ENCODE measurements at regions not wholly inside any gene's neighbourhood (a gene's known extent, or its start where the extent isn't known, plus 50 kb on each side); places are given as distances from the start of the nearest gene placed in this dataset.

DNA sequence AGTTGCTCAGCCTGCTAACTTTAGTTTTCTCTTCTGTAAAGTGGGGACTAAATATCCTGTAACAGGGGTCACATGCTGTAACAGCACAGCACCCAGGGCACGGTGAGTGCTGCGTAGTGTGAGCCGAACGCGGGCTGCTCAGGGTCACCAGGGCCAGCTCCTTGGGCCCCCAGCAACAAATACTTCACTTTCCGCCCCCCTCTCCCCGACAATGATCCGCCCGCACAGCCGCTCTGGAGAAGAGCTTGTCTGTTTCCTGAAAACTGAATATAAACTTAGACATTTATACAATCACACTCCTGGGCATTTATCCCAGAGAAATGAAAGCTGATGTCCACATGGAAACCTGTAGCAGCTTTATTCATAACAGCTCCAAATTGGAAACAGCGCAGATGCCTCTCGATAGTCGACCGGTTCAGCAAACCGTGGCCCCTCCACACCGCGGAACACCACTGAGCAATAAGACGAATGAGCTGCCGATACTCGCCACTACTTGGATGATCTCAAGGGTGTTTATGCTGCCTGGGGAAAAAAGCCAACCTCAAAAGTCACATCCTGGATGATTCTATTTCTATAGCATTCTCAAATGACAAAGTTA is 267.2 kb downstream of the PARN start:
- TF ChIP-seq, protein P1, sequence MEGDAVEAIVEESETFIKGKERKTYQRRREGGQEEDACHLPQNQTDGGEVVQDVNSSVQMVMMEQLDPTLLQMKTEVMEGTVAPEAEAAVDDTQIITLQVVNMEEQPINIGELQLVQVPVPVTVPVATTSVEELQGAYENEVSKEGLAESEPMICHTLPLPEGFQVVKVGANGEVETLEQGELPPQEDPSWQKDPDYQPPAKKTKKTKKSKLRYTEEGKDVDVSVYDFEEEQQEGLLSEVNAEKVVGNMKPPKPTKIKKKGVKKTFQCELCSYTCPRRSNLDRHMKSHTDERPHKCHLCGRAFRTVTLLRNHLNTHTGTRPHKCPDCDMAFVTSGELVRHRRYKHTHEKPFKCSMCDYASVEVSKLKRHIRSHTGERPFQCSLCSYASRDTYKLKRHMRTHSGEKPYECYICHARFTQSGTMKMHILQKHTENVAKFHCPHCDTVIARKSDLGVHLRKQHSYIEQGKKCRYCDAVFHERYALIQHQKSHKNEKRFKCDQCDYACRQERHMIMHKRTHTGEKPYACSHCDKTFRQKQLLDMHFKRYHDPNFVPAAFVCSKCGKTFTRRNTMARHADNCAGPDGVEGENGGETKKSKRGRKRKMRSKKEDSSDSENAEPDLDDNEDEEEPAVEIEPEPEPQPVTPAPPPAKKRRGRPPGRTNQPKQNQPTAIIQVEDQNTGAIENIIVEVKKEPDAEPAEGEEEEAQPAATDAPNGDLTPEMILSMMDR (IDR thresholded peaks at IDR 0.05; ENCODE audit: low read length, missing control alignments), result no peak
- peak overlapping the region; percentile 34 for H3K4me3 ChIP-seq (replicated peaks; ENCODE audit: low read depth, low read length)
- peak; percentile 11 for DNase-seq (ENCODE audit: low read depth)

DNA sequence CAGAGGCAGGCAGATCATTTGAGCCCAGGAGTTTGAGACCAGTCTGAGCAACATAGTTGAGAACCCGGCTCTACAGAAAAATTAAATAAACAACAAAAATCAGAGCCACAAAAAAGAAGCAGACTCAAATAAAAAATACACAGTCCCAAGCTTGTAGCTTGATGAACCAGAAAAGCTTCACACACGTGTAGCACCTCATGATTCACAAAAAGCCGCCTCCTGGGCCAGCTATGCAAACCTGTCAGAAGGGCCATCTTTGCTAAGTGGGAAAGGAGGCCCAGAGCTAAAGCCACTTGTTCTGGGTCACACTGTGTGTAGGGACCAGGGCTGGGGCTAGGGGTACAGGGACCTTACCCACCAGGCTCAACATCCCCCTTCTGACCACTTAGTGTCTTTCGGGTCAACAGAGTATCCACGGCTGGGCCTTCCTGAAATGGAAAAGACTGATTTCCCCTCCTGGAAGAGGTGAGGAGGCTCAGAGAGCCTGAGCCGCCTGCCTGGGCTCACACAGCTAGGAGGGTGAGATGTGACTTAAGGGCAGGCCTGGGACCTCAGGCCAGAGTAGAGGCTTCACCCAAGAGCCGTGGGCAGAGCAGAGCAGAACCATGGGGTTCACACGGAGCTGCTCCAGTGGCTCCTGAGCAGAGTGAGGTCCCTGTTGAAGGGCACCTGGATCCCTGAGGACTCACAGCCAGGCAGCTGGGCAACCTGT is 269.6 kb downstream of the PARN start:
- no peak overlapping the region for H3K4me3 ChIP-seq (replicated peaks; ENCODE audit: low read depth, low read length)
- DNase-seq (ENCODE audit: low read depth), result no peak
- TF ChIP-seq, protein P1 (IDR thresholded peaks at IDR 0.05; ENCODE audit: low read length, missing control alignments), result no peak

DNA sequence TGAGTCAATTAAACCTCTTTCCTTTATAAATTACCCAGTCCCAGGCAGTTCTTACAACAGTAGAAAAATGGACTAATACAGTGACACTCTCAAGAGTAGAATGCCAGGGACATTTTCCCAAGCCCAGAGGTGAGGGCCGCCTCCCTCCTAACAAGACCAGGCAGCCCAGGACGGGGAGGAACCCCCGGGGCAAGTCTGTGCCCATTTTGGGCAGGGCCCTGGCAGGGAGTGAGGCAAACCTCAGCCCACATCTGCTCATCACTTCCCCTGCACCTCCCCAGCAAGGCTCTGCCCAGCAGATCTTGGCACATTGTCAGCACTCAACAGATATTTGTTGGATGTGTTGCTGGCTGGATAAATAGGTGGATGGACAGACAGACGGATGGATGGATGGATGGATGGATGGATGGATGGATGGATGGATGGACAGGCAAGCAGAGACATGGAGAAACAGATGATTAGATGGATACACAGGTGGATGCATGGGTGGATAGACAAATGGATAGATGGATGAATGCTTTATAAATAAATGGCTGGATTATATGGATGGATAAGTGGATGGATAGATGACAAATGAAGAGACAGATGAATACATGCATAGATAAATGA is 271.3 kb downstream of the PARN start:
- TF ChIP-seq, protein P1 (IDR thresholded peaks at IDR 0.05; ENCODE audit: low read length, missing control alignments), result no peak
- no peak for DNase-seq (ENCODE audit: low read depth)

DNA sequence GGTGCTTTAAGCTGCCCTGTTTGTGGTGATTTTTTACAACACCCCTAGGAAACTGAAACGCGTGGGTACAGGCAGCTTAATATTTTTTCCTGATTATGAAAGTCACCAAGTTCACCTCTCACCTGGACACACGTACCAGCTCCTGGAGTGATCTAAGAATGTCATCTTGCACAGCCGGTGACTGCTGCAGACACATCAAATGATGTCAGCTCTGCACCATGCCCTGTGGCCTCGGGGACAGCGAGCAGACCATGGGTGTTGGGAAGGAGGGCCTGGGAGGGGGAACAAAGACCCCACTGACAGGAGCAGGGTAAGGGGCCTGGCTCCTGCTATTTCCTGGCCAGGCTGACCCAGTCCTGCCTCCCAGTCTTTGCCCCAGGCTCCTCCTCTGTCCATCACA is 272.7 kb downstream of the PARN start:
- TF ChIP-seq, protein P1 (IDR thresholded peaks at IDR 0.05; ENCODE audit: low read length, missing control alignments), result no peak
- DNase-seq (ENCODE audit: low read depth), result no peak
- no peak overlapping the region for H3K4me3 ChIP-seq (replicated peaks; ENCODE audit: low read depth, low read length)

More for the DNA sequence above, 271.3 kb downstream of the PARN start:
- H3K4me3 ChIP-seq (replicated peaks; ENCODE audit: low read depth, low read length), result no peak overlapping the region

- H3K4me3 ChIP-seq (replicated peaks; ENCODE audit: low read depth, low read length), result no peak overlapping the region
- no peak for DNase-seq (ENCODE audit: low read depth)
- TF ChIP-seq, protein P1 (IDR thresholded peaks at IDR 0.05; ENCODE audit: low read length, missing control alignments), result no peak
These were observed 274.0 kb downstream of the PARN start for GRCh38 chr16:14356064-14356463.

DNA sequence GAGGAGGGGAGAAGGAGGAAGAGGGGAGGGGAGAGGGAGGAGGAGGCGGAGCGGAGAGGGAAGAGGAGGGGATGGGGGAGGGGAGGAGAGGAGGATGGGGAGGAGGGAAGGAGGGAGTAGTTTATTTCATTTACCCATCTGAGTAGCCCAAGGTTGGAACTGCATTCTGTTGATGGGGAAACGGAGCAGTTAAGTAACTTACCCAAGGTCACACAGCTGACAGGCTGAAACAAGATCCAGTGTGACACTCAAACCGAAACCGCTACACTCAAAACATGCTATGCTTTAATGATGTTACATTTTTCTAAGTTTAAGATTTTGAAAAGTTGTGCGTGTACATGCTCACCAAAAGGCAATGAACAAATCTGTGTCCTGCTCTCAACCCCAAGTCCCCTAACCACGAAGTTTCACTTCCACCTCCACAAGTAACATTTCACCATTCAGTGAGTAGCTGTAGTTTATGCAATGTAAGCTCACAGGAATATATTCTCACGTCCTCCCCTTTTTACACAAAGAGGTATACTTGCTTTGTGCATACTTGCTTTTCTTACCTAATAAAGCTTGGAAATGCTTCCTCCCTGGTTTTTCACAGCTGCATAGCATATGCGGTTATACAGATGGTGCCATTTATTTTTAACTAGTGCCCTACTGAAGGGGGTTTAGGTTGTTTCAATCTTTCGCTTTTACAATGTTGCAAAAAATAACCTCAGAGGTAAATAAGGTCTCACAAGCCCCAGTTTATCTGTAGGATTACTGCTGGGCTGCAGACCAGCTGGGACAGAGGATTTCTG is 275.3 kb downstream of the PARN start:
- no peak overlapping the region for H3K4me3 ChIP-seq (replicated peaks; ENCODE audit: low read depth, low read length)
- peak; percentile 6 for DNase-seq (ENCODE audit: low read depth)
- TF ChIP-seq, protein P1 (IDR thresholded peaks at IDR 0.05; ENCODE audit: low read length, missing control alignments), result no peak

Data from fibroblast of pulmonary artery (primary cell).